ENCODE measurements at regions not wholly inside any gene's neighbourhood (a gene's known extent, or its start where the extent isn't known, plus 50 kb on each side); places are given as distances from the start of the nearest gene placed in this dataset.

GRCh38 chr11:112705148-112705547 lies 256.1 kb upstream of the NCAM1 start:
- POLR2A ChIA-PET (ENCODE audit: partially characterized antibody): no interaction called here
- H3K4me2 ChIP-seq (ENCODE audit: insufficient read depth in 1 of 2, low read depth in 2 of 2, low read length in 2 of 2): no peak overlapping the region
- no peak overlapping the region for H2AFZ ChIP-seq (ENCODE audit: low read length)
- H3K27me3 ChIP-seq (replicated peaks in 1 of 4; ENCODE audit: control insufficient read depth in 3 of 4, extremely low read depth in 1 of 4, insufficient read depth in 3 of 4, low read length in 3 of 4): no peaks in the 10 kb centered on the region
- no peak overlapping the region for H2BK120ac ChIP-seq (replicated peaks; ENCODE audit: low read depth, low read length)
- H3K23ac ChIP-seq (ENCODE audit: insufficient read length): no peak overlapping the region
- H2BK12ac ChIP-seq (ENCODE audit: low read depth, low read length): no peak overlapping the region
- H2BK5ac ChIP-seq (ENCODE audit: low read depth, low read length): no peak overlapping the region
- WGBS, 2 experiments (ENCODE audit: extremely low coverage in 1 of 2, insufficient coverage in 1 of 2, insufficient read length in 1 of 2, insufficient replicate concordance in 2 of 2, low coverage in 1 of 2, low lambda C conversion rate in 2 of 2, missing lambda C conversion rate in 1 of 2): 81% methylated on average over 2 of the region's 2 CpGs; no CpG with 5 or more reads in 1 of the 2 experiments
- no peak overlapping the region for H2BK15ac ChIP-seq (ENCODE audit: low read length)
- no peaks in the 10 kb centered on the region for H3K79me1 ChIP-seq (ENCODE audit: low read depth, low read length)
- H3K14ac ChIP-seq (ENCODE audit: insufficient read length): no peak overlapping the region
- H2BK20ac ChIP-seq (ENCODE audit: low read length): no peak overlapping the region
- no peak overlapping the region for H3K4ac ChIP-seq (replicated peaks; ENCODE audit: insufficient read length, low read depth, low read length)
- H3K4me3 ChIP-seq (ENCODE audit: extremely low read depth in 1 of 4, insufficient read depth in 2 of 4, low read depth in 3 of 4, low read length in 4 of 4): no peak overlapping the region
- no peak for DNase-seq (ENCODE audit: low read depth in 1 of 2, low spot score in 2 of 2)
- H3K9me3 ChIP-seq (ENCODE audit: insufficient read depth in 2 of 2, low read depth in 1 of 2, low read length in 1 of 2): no peaks in the 10 kb centered on the region; a peak in 1 of 4 replicates
- H4K5ac ChIP-seq (ENCODE audit: insufficient read length, low read depth, low read length): no peak overlapping the region
- CTCF ChIA-PET (ENCODE audit: partially characterized antibody): no interaction called here
- H4K8ac ChIP-seq (ENCODE audit: extremely low read depth, insufficient read depth, low read length): no peak overlapping the region
- H2AK5ac ChIP-seq (ENCODE audit: low read depth, low read length): no peak overlapping the region
- H3K9ac ChIP-seq (replicated peaks in 1 of 4; ENCODE audit: extremely low read depth in 1 of 4, low read depth in 3 of 4, low read length in 3 of 4): no peak overlapping the region
- no peak overlapping the region for H3K56ac ChIP-seq (replicated peaks; ENCODE audit: insufficient read length, low read depth, low read length)
- FAIRE-seq: no peak
- H3K79me2 ChIP-seq (ENCODE audit: control insufficient read depth in 1 of 2, insufficient read depth in 2 of 2, low read length in 2 of 2): no peaks in the 10 kb centered on the region
- no peak overlapping the region for H4K91ac ChIP-seq (replicated peaks; ENCODE audit: insufficient read length, low read length)
- no peaks in the 10 kb centered on the region for H3K4me1 ChIP-seq (replicated peaks in 1 of 4; ENCODE audit: control insufficient read depth in 3 of 4, insufficient read depth in 4 of 4, low read length in 3 of 4)
- H3K23me2 ChIP-seq (ENCODE audit: low read depth, low read length): no peaks in the 10 kb centered on the region
- no peaks in the 10 kb centered on the region for H3K36me3 ChIP-seq (ENCODE audit: control insufficient read depth in 2 of 4, insufficient read depth in 4 of 4, low read length in 3 of 4)
- no peaks in the 10 kb centered on the region for H4K20me1 ChIP-seq (replicated peaks in 1 of 2; ENCODE audit: control insufficient read depth in 1 of 2, insufficient read depth in 2 of 2, low read length in 2 of 2)
- no peak overlapping the region for H3K18ac ChIP-seq (ENCODE audit: extremely low read depth, low read length)
- no peak overlapping the region for H3K27ac ChIP-seq (ENCODE audit: low read depth, low read length)
- TF ChIP-seq SIRT6 (IDR thresholded peaks at IDR 0.05; ENCODE audit: low read length) (no peak), CTBP2 (IDR thresholded peaks at IDR 0.05; ENCODE audit: borderline replicate concordance, insufficient read depth, insufficient read length, low read length) (no peak), KDM5A (IDR thresholded peaks at IDR 0.05; ENCODE audit: low read length) (no peak), ATF2 (IDR thresholded peaks at IDR 0.05; ENCODE audit: low read length) (no peak), POLR2A (IDR thresholded peaks at IDR 0.05; ENCODE audit: control extremely low read depth in 1 of 2, low read depth in 2 of 2, low read length in 2 of 2) (no peak), NANOG (IDR thresholded peaks at IDR 0.05; ENCODE audit: insufficient read depth, low read depth, low read length, poor library complexity, severe bottlenecking) (no peak), BRCA1 (IDR thresholded peaks at IDR 0.05; ENCODE audit: low read depth, low read length) (no peak), RBBP5 (IDR thresholded peaks at IDR 0.05; ENCODE audit: borderline replicate concordance, low read depth, low read length) (no peak), CHD2 (IDR thresholded peaks at IDR 0.05; ENCODE audit: low read length) (no peak), SP4 (IDR thresholded peaks at IDR 0.05; ENCODE audit: low read length) (no peak), BACH1 (IDR thresholded peaks at IDR 0.05; ENCODE audit: low read length) (no peak), CBX5 (IDR thresholded peaks at IDR 0.05; ENCODE audit: low read depth, low read length) (no peak), HDAC6 (IDR thresholded peaks at IDR 0.05; ENCODE audit: low read depth, low read length) (no peak), BCL11A (IDR thresholded peaks at IDR 0.05; ENCODE audit: low read depth in 2 of 2, low read length in 2 of 2) (no peak), TBP (IDR thresholded peaks at IDR 0.05; ENCODE audit: low read depth, low read length) (no peak), JUND (IDR thresholded peaks at IDR 0.05; ENCODE audit: low read length) (no peak)

Measured in H1 (cell line).